NAMALWA (cell line): ENCODE measurements at regions not wholly inside any gene's neighbourhood (a gene's known extent, or its start where the extent isn't known, plus 50 kb on each side); places are given as distances from the start of the nearest gene placed in this dataset.
"Not testable (repeated sequence)": the region's sequence is repeated elsewhere in the genome, so short reads cannot be mapped to it uniquely, and the experiment has no call there.

Experiments used
- DNase-seq: peaks from one replicate; pipeline ENCODE4 v3.0.0-alpha.2; 2015; ENCODE audit warnings: low spot score

- DNase-seq = peak; percentile 5
Measured at GRCh38 chr4:107468812-107469211, 251.2 kb downstream of the PAPSS1 start.

GRCh38 chr4:107468156-107468555 lies 251.9 kb downstream of the PAPSS1 start:
- DNase-seq = no peak

- no peak for DNase-seq
Measured at GRCh38 chr4:107467461-107467860, 252.6 kb downstream of the PAPSS1 start.

GRCh38 chr4:107458194-107458593 lies 261.8 kb downstream of the PAPSS1 start:
- no peak for DNase-seq

- DNase-seq = no peak
Measured at GRCh38 chr4:107453987-107454386, 266.0 kb downstream of the PAPSS1 start.

GRCh38 chr4:107452717-107453630 lies 267.1 kb downstream of the PAPSS1 start:
- DNase-seq = no peak

GRCh38 chr4:107449611-107450369 lies 270.2 kb downstream of the PAPSS1 start:
- no peak for DNase-seq

GRCh38 chr4:107442538-107443111 lies 277.4 kb downstream of the PAPSS1 start:
- peak; percentile 3 for DNase-seq

GRCh38 chr4:107439401-107439800 lies 280.6 kb downstream of the PAPSS1 start:
- DNase-seq = no peak

- DNase-seq = peak; percentile 12
Measured at GRCh38 chr4:107436471-107436870, 283.6 kb downstream of the PAPSS1 start.

- no peak for DNase-seq
Measured at GRCh38 chr4:107432451-107432850, 287.6 kb downstream of the PAPSS1 start.

- no peak for DNase-seq
Measured at GRCh38 chr4:107423677-107424405, 296.2 kb downstream of the PAPSS1 start.

- not testable (repeated sequence) for DNase-seq
Measured at GRCh38 chr4:107419536-107419935, 300.5 kb downstream of the PAPSS1 start.

GRCh38 chr4:107419052-107419451 lies 301.0 kb downstream of the PAPSS1 start:
- no peak for DNase-seq

GRCh38 chr4:107415490-107415889 lies 304.5 kb downstream of the PAPSS1 start:
- not testable (repeated sequence) for DNase-seq

- not testable (repeated sequence) for DNase-seq
Measured at GRCh38 chr4:107409872-107410271, 310.2 kb downstream of the PAPSS1 start.

GRCh38 chr4:107408968-107409367 lies 311.1 kb downstream of the PAPSS1 start:
- DNase-seq = no peak

GRCh38 chr4:107404591-107405300 lies 315.3 kb downstream of the PAPSS1 start:
- no peak for DNase-seq

- no peak for DNase-seq
Measured at GRCh38 chr4:107402291-107402690, 317.7 kb downstream of the PAPSS1 start.

- DNase-seq = no peak
Measured at GRCh38 chr4:107392951-107393350, 327.1 kb downstream of the PAPSS1 start.

GRCh38 chr4:107392380-107392779 lies 327.7 kb downstream of the PAPSS1 start:
- no peak for DNase-seq
